Keratinocyte (primary cell): ENCODE measurements at regions not wholly inside any gene's neighbourhood (a gene's known extent, or its start where the extent isn't known, plus 50 kb on each side); places are given as distances from the start of the nearest gene placed in this dataset.

ENCODE experiments used
- EZH2 ChIP-seq: IDR thresholded peaks from one replicate; pipeline ENCODE4 v1.6.1; 2012; ENCODE audit warnings: inconsistent platforms, mild to moderate bottlenecking, low read length, moderate library complexity
- TF ChIP-seq, protein P1 (sequence below), 3 experiments: IDR thresholded peaks in 1 of 3; conservative IDR thresholded peaks in 1 of 3; optimal IDR thresholded peaks in 1 of 3; 2 replicates in 2 of 3; 3 replicates in 1 of 3; pipeline versions ENCODE3 to v1.5.1; 2011; ENCODE audit warnings: low read length in 3 of 3, mild to moderate bottlenecking in 3 of 3, moderate library complexity in 2 of 3, control low read depth in 1 of 3, inconsistent platforms in 1 of 3; ENCODE audit not compliant: insufficient read depth in 2 of 3; ENCODE audit errors: extremely low read depth in 1 of 3

DNA sequence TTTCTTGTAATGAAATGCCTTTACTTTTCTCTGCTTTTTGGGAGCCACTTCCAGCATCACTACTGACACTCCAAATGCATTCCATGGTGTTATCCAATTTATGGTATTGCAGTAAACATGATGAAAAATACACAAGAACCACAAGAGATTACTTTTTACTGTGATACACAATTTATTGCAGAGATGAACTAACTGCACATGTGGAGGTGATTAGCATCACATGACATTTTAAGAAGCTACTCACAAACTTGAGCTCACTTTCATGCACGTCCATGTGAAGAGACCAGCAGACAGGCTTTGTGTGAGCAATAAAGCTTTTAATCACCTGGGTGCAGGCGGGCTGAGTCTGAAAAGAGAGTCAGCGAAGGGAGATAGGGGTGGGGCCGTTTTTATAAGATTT is 780.5 kb upstream of the GOT2 start:
- TF ChIP-seq, protein P1, sequence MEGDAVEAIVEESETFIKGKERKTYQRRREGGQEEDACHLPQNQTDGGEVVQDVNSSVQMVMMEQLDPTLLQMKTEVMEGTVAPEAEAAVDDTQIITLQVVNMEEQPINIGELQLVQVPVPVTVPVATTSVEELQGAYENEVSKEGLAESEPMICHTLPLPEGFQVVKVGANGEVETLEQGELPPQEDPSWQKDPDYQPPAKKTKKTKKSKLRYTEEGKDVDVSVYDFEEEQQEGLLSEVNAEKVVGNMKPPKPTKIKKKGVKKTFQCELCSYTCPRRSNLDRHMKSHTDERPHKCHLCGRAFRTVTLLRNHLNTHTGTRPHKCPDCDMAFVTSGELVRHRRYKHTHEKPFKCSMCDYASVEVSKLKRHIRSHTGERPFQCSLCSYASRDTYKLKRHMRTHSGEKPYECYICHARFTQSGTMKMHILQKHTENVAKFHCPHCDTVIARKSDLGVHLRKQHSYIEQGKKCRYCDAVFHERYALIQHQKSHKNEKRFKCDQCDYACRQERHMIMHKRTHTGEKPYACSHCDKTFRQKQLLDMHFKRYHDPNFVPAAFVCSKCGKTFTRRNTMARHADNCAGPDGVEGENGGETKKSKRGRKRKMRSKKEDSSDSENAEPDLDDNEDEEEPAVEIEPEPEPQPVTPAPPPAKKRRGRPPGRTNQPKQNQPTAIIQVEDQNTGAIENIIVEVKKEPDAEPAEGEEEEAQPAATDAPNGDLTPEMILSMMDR (optimal IDR thresholded peaks at IDR 0.05 in 1 of 3, IDR thresholded peaks at IDR 0.05 in 1 of 3, conservative IDR thresholded peaks at IDR 0.05 in 1 of 3; ENCODE audit: extremely low read depth in 1 of 3, insufficient read depth in 2 of 3, low read length in 3 of 3): no peak
- TF ChIP-seq EZH2: no peak
